ENCODE measurements at regions not wholly inside any gene's neighbourhood (a gene's known extent, or its start where the extent isn't known, plus 50 kb on each side); places are given as distances from the start of the nearest gene placed in this dataset.

DNA sequence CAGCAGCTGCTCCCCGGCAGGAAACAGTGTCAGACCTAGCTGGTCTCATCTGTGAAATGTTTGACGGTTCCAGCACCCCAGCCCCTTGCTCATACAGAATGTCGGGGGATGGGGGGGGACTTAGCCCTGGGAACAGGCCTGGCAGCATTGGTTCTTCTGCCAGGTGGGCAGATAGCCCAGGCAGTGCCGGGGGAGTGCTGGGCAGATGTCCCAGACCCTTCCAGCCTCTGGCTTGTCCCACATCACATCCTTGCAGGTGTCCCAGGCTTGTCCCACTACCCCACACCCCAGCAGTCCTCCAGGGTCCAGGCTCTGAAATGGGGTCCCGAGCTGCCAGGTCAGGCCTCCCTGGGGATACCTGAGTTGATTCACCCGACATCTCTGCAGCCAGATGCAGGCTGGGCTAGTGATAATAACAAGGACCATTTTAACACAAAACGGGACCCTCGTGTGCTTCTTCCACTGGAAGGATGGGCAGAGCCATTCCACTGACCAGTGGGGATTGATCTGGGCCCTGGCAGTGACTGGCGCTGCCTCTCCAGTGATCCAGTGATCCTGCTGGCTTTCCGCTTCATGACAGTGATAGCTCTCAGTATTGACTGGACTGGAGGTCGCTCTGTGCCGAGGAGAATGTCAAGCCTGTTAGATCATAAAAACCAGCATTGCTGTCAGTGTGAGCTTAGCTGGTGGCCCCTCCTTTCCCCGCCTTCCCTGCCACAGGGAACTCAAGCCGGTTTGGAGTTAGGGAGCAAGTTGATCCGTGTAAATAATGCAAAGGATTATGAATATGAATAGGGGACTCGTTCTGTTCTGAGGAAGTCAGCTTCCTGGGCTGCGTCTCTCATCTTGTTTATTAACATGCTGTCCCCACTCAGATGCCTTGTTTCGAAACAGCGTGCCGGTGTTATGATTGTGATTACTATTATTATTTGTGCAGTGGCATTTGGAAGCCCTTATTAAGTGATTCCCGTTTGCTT, 180.6 kb downstream of the AACS start:
- Histone ChIP-seq H3K36me3 (ENCODE audit: control insufficient read depth in 3 of 3, insufficient read depth in 3 of 3, low read length in 3 of 3) (no peaks in the 10 kb centered on the region), H3K4me1 (ENCODE audit: control insufficient read depth in 3 of 3, insufficient read depth in 3 of 3, low read length in 3 of 3) (peaks cover 0 to 11% (median 0%) of the 10 kb centered on the region in 3 donors), H3K9me3 (ENCODE audit: control insufficient read depth in 3 of 3, low read length in 3 of 3) (peaks cover 0 to 3% (median 0%) of the 10 kb centered on the region in 3 donors), H3K4me3 (ENCODE audit: low read length in 3 of 3) (peak overlapping the region in 2 of 3 donors; percentile 5 to 57), H3K27ac (ENCODE audit: low read depth, low read length) (no peak overlapping the region), H3K27me3 (ENCODE audit: control insufficient read depth in 3 of 3, insufficient read depth in 3 of 3, low read length in 3 of 3) (peaks cover 4 to 17% (median 8%) of the 10 kb centered on the region in 3 donors), H3K9ac (ENCODE audit: low read depth in 1 of 3, low read length in 3 of 3) (peak overlapping the region in 1 of 3 donors; percentile 74)

DNA sequence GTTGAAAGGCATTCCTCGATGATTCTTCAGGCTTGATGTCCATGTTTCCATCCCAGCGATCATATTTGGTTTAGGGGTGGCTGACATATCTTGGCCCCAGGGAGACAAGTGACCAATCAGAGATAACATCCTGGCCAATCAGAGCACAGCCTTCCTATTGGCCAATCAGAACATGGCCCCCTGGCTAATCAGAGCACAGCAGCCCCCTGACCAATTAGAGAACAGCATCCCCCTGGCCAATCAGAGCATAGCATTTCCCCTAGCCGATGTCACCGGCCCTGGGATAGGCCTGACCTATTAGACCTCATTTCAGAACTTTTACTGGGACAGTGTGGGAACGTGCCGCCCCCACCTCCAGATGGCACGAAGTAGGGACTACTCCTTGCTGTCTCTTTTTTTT, 182.2 kb downstream of the AACS start:
- peaks cover 4 to 17% (median 8%) of the 10 kb centered on the region in 3 donors for H3K27me3 ChIP-seq (ENCODE audit: control insufficient read depth in 3 of 3, insufficient read depth in 3 of 3, low read length in 3 of 3)
- no peak overlapping the region for H3K9ac ChIP-seq (ENCODE audit: low read depth in 1 of 3, low read length in 3 of 3)

DNA sequence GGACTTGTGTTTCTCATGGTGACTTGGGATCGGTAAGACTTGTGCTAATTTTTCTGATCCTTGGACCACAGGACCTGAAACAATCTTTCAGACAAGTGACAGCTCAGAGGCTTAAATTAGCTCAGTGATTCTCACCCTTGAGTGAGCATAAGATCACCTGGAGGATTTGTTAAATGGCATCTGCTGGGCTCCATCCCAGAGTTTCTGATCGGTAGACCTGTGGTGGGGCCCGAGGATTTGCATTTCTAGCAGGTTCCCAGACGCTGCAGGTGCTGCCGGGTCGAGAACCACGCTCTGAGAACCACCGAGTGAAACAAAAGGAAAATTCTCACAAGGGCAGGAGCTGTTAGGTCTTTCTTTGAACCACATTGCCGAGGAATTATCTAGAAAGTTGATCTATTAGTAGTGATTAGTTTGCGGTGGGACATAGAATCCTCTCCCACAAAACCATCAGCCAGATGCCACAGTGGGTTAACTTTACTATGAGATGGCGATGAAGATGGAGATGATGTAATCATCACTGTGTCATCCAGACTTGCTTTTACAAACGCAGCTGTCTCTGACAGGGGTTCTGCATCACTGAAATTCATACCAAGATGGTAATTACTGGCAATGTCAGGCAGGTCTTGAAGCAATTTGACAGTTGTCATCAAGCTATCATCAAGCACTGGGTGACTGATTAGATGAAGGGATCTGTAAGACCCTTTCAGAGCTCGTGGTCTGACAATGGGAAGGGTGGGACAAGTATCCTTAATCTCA, 184.0 kb downstream of the AACS start:
- Histone ChIP-seq H3K9ac (ENCODE audit: low read depth in 1 of 3, low read length in 3 of 3) (no peak overlapping the region), H3K27ac (ENCODE audit: low read depth, low read length) (no peak overlapping the region), H3K9me3 (ENCODE audit: control insufficient read depth in 3 of 3, low read length in 3 of 3) (peaks cover 0 to 3% (median 0%) of the 10 kb centered on the region in 3 donors), H3K36me3 (ENCODE audit: control insufficient read depth in 3 of 3, insufficient read depth in 3 of 3, low read length in 3 of 3) (no peaks in the 10 kb centered on the region), H3K4me3 (ENCODE audit: low read length in 3 of 3) (no peak overlapping the region), H3K4me1 (ENCODE audit: control insufficient read depth in 3 of 3, insufficient read depth in 3 of 3, low read length in 3 of 3) (peaks cover 0 to 11% (median 0%) of the 10 kb centered on the region in 3 donors), H3K27me3 (ENCODE audit: control insufficient read depth in 3 of 3, insufficient read depth in 3 of 3, low read length in 3 of 3) (peaks cover 4 to 18% (median 8%) of the 10 kb centered on the region in 3 donors)

More for the DNA sequence above, 182.2 kb downstream of the AACS start:
- no peak overlapping the region for H3K4me3 ChIP-seq (ENCODE audit: low read length in 3 of 3)
- H3K9me3 ChIP-seq (ENCODE audit: control insufficient read depth in 3 of 3, low read length in 3 of 3) = peaks cover 0 to 3% (median 0%) of the 10 kb centered on the region in 3 donors
- no peak overlapping the region for H3K27ac ChIP-seq (ENCODE audit: low read depth, low read length)
- no peaks in the 10 kb centered on the region for H3K36me3 ChIP-seq (ENCODE audit: control insufficient read depth in 3 of 3, insufficient read depth in 3 of 3, low read length in 3 of 3)
- peaks cover 0 to 11% (median 0%) of the 10 kb centered on the region in 3 donors for H3K4me1 ChIP-seq (ENCODE audit: control insufficient read depth in 3 of 3, insufficient read depth in 3 of 3, low read length in 3 of 3)

DNA sequence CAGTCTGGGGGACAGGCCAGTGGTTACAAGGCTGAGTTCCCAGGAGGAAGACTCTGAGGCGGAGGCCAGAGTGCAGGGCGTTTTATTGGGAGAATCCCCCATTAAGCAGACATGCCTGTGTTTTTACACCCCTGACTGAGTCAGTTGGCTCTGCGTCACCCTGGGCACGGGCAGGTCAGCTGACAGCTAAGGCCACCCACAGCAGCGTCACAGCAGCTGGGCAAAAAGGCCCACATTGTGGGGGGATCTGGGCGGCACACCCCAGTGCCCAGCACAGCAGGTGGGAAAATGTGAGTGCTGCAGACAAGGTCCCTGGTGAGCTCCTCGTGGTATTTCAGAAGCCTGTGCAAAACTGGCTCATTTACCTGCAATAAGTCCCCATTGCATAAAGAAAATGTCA, 184.7 kb downstream of the AACS start:
- no peak overlapping the region for H3K4me3 ChIP-seq (ENCODE audit: low read length in 3 of 3)
- no peak overlapping the region for H3K27ac ChIP-seq (ENCODE audit: low read depth, low read length)
- H3K4me1 ChIP-seq (ENCODE audit: control insufficient read depth in 3 of 3, insufficient read depth in 3 of 3, low read length in 3 of 3) = peaks cover 0 to 11% (median 0%) of the 10 kb centered on the region in 3 donors
- no peak overlapping the region for H3K9ac ChIP-seq (ENCODE audit: low read depth in 1 of 3, low read length in 3 of 3)
- H3K36me3 ChIP-seq (ENCODE audit: control insufficient read depth in 3 of 3, insufficient read depth in 3 of 3, low read length in 3 of 3) = no peaks in the 10 kb centered on the region
- H3K9me3 ChIP-seq (ENCODE audit: control insufficient read depth in 3 of 3, low read length in 3 of 3) = peaks cover 0 to 3% (median 0%) of the 10 kb centered on the region in 3 donors
- H3K27me3 ChIP-seq (ENCODE audit: control insufficient read depth in 3 of 3, insufficient read depth in 3 of 3, low read length in 3 of 3) = peaks cover 3 to 16% (median 4%) of the 10 kb centered on the region in 3 donors

DNA sequence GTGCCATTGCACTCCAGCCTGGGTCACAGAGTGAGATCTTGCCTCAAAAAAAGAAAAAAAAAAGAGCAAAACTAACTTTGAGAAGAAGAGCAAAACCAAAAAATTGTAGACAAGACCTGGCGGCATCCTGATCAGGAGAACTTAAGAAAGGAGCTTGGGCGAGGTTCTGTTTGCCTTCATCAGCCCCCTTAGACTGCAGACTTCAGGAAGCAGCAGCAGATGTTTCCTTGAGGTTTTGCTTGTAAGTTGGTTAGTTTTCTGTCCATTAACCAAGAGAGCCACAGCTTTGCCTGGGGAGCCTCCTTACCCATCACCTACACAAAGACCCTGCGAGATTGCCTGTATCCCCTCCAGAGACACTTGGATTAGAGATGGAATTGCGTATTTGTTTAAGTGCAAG, 189.0 kb downstream of the AACS start:
- Histone ChIP-seq H3K36me3 (ENCODE audit: control insufficient read depth in 3 of 3, insufficient read depth in 3 of 3, low read length in 3 of 3) (no peaks in the 10 kb centered on the region), H3K27ac (ENCODE audit: low read depth, low read length) (no peak overlapping the region), H3K9me3 (ENCODE audit: control insufficient read depth in 3 of 3, low read length in 3 of 3) (peaks cover 0 to 2% (median 0%) of the 10 kb centered on the region in 3 donors), H3K27me3 (ENCODE audit: control insufficient read depth in 3 of 3, insufficient read depth in 3 of 3, low read length in 3 of 3) (peaks cover 0 to 5% (median 0%) of the 10 kb centered on the region in 3 donors), H3K9ac (ENCODE audit: low read depth in 1 of 3, low read length in 3 of 3) (no peak overlapping the region), H3K4me1 (ENCODE audit: control insufficient read depth in 3 of 3, insufficient read depth in 3 of 3, low read length in 3 of 3) (no peaks in the 10 kb centered on the region), H3K4me3 (ENCODE audit: low read length in 3 of 3) (no peak overlapping the region)

DNA sequence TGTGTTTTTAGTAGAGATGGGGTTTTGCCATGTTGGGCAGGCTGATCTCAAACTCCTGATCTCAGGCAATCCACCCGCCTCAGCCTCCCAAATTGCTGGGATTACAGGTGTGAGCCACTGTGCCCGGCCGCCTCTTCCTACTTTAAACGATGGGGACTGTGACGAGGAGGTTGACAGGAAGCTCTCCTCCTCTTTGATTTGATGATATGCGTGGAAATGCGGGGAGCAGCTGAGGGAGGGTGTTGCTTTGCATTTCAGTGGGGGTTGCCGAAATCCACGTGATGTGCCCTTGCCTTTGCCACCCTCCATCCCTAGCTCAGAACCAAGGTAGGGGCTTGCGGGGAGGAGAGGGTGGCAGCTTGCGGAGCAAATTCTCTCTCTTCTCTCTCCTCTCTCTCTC, 189.6 kb downstream of the AACS start:
- Histone ChIP-seq H3K4me1 (ENCODE audit: control insufficient read depth in 3 of 3, insufficient read depth in 3 of 3, low read length in 3 of 3) (no peaks in the 10 kb centered on the region), H3K9ac (ENCODE audit: low read depth in 1 of 3, low read length in 3 of 3) (no peak overlapping the region), H3K36me3 (ENCODE audit: control insufficient read depth in 3 of 3, insufficient read depth in 3 of 3, low read length in 3 of 3) (no peaks in the 10 kb centered on the region), H3K4me3 (ENCODE audit: low read length in 3 of 3) (no peak overlapping the region), H3K27me3 (ENCODE audit: control insufficient read depth in 3 of 3, insufficient read depth in 3 of 3, low read length in 3 of 3) (peaks cover 0 to 5% (median 0%) of the 10 kb centered on the region in 3 donors), H3K27ac (ENCODE audit: low read depth, low read length) (no peak overlapping the region), H3K9me3 (ENCODE audit: control insufficient read depth in 3 of 3, low read length in 3 of 3) (peaks cover 0 to 2% (median 0%) of the 10 kb centered on the region in 3 donors)

DNA sequence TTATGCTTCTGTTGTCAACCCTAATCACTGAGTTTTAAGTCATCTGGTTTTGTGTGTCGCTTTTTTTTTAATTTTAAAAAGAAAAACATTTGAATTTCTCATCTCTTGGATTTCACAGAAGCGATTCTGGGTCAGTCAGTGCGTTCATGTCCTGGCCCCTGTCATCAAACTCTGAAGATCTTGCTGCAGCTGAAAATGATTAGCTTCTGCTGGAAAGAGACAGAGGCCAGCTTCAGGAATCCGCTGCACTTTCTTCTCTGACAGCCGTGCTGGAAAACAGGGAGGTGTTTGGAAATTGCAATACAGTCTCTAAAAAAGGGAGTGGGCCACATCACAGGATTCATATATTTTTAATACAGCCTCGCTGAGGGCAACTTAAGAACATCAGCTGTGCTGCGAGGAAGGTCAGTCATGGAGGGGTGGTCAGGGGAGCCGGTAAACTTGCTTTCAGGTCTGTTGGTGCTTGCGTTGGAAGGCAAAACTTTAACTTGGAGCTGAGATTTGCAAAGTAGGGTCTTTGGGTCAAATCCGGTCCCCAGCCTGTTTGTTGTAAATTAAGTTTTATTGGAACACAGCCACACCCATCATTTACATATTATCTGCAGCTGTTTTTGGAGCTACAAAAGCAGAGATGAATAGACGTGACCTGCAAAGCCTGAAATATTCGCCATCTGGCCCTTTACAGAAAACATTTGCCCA, 190.8 kb downstream of the AACS start:
- no peaks in the 10 kb centered on the region for H3K36me3 ChIP-seq (ENCODE audit: control insufficient read depth in 3 of 3, insufficient read depth in 3 of 3, low read length in 3 of 3)
- no peaks in the 10 kb centered on the region for H3K4me1 ChIP-seq (ENCODE audit: control insufficient read depth in 3 of 3, insufficient read depth in 3 of 3, low read length in 3 of 3)
- H3K9me3 ChIP-seq (ENCODE audit: control insufficient read depth in 3 of 3, low read length in 3 of 3) = peaks cover 0 to 2% (median 0%) of the 10 kb centered on the region in 3 donors
- no peak overlapping the region for H3K4me3 ChIP-seq (ENCODE audit: low read length in 3 of 3)
- no peak overlapping the region for H3K27ac ChIP-seq (ENCODE audit: low read depth, low read length)
- no peak overlapping the region for H3K9ac ChIP-seq (ENCODE audit: low read depth in 1 of 3, low read length in 3 of 3)
- peaks cover 0 to 5% (median 0%) of the 10 kb centered on the region in 3 donors for H3K27me3 ChIP-seq (ENCODE audit: control insufficient read depth in 3 of 3, insufficient read depth in 3 of 3, low read length in 3 of 3)

DNA sequence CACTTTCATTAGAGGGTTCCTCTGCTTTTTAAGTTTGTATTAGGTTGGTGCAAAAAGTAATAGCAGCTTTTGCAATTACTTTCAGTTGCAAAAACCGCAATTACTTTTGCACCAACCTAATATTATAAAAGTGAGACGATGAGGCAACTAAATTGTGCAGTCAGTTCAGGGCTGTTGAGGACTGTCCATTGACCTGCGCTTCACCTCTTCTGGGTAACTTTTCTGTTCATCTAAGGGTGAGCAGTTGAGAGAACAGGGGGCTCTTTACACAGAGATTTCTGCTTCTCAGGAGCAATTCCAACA, 191.3 kb downstream of the AACS start:
- no peak overlapping the region for H3K27ac ChIP-seq (ENCODE audit: low read depth, low read length)
- peaks cover 0 to 5% (median 0%) of the 10 kb centered on the region in 3 donors for H3K27me3 ChIP-seq (ENCODE audit: control insufficient read depth in 3 of 3, insufficient read depth in 3 of 3, low read length in 3 of 3)

DNA sequence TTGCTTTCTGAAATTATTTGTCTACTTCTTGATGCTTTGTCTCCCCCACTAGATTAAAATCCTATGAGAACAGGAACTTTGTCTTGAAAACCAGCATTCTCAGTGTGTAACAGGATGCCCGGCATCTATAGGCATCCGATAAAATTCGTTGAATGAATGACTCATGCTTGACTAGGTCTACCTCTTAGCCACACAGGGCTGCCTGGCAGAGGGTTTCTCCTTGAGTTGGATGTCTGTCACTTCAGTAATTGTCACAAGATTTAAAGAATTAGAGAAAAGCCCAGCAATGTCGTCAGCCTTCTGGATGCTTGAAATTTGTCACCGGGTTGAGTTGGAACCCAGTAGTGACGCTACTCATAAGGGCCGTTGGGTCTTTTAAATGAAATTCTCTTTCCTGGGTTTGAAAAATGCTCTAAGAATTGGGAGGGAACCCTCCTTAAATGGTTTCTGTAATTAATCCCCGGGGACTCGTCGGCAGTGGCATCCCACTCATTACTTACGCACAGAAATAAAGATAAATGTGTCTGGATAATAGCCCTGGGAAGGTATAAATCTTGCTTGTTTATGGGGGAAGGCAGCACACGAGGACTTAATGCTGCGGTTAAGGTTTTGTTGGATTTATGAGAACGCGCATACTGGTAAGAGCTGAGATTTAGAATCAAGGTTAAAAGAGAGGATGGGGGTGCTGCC, 194.1 kb downstream of the AACS start:
- H3K4me3 ChIP-seq (ENCODE audit: low read length in 3 of 3) = no peak overlapping the region
- H3K4me1 ChIP-seq (ENCODE audit: control insufficient read depth in 3 of 3, insufficient read depth in 3 of 3, low read length in 3 of 3) = no peaks in the 10 kb centered on the region
- no peak overlapping the region for H3K27ac ChIP-seq (ENCODE audit: low read depth, low read length)
- H3K9me3 ChIP-seq (ENCODE audit: control insufficient read depth in 3 of 3, low read length in 3 of 3) = peaks cover 0 to 3% (median 2%) of the 10 kb centered on the region in 3 donors
- H3K27me3 ChIP-seq (ENCODE audit: control insufficient read depth in 3 of 3, insufficient read depth in 3 of 3, low read length in 3 of 3) = peaks cover 0 to 4% (median 0%) of the 10 kb centered on the region in 3 donors
- no peak overlapping the region for H3K9ac ChIP-seq (ENCODE audit: low read depth in 1 of 3, low read length in 3 of 3)
- H3K36me3 ChIP-seq (ENCODE audit: control insufficient read depth in 3 of 3, insufficient read depth in 3 of 3, low read length in 3 of 3) = no peaks in the 10 kb centered on the region

More for the DNA sequence above, 191.3 kb downstream of the AACS start:
- no peaks in the 10 kb centered on the region for H3K4me1 ChIP-seq (ENCODE audit: control insufficient read depth in 3 of 3, insufficient read depth in 3 of 3, low read length in 3 of 3)
- H3K9ac ChIP-seq (ENCODE audit: low read depth in 1 of 3, low read length in 3 of 3) = no peak overlapping the region
- peaks cover 0 to 2% (median 0%) of the 10 kb centered on the region in 3 donors for H3K9me3 ChIP-seq (ENCODE audit: control insufficient read depth in 3 of 3, low read length in 3 of 3)
- no peaks in the 10 kb centered on the region for H3K36me3 ChIP-seq (ENCODE audit: control insufficient read depth in 3 of 3, insufficient read depth in 3 of 3, low read length in 3 of 3)
- H3K4me3 ChIP-seq (ENCODE audit: low read length in 3 of 3) = no peak overlapping the region

Measured in skeletal muscle tissue (tissue), 3 donors.